HCT116 (cell line): ENCODE measurements at regions not wholly inside any gene's neighbourhood (a gene's known extent, or its start where the extent isn't known, plus 50 kb on each side); places are given as distances from the start of the nearest gene placed in this dataset.

Experiments used
- ATAC-seq: fragments of 200-7000 bp; cut with Tn5 transposase; 2 replicates; pipeline ENCODE4 v1.9.1; 2020; ENCODE audit warnings: mild to moderate bottlenecking, moderate library complexity
- BruUV-seq: library from RNA; stranded (reverse); fragments of 400-500 nt; replicated peaks from 2 replicates; lab custom pipeline; 2021; lab: Mats Ljungman, UMichigan
- CTCF ChIA-PET: fragments of 300-600 bp; sonication (Branson Sonifier 250); formaldehyde crosslinking; loops from one replicate; lab custom pipeline; 2021; ENCODE audit warnings: antibody characterized with exemption; lab: Charles Lee
- POLR2A ChIA-PET: fragments of 300-600, 350-600 bp; sonication (Branson Sonifier 250); formaldehyde crosslinking; loops from one replicate; lab custom pipeline; 2021; ENCODE audit warnings: antibody characterized with exemption; lab: Charles Lee
- RAD21 ChIA-PET, 2 experiments: fragments of 300-600 bp; sonication (Branson Sonifier 250); formaldehyde crosslinking; loops; one replicate each; lab custom pipeline; 2023; ENCODE audit warnings: low total read pairs in 2 of 2; ENCODE audit not compliant: uncharacterized antibody in 2 of 2, unreplicated experiment in 2 of 2, low non-redundant PET in 1 of 2; lab: Charles Lee
- DNase-seq: peaks from one replicate; pipeline ENCODE4 v3.0.0-alpha.2; 2010; ENCODE audit warnings: low read depth, low spot score
- H2AFZ ChIP-seq: fragments of 200-600 bp; shearing (Covaris generic), sonication (generic); 2 replicates; pipeline ENCODE4 v1.6.1; 2017; ENCODE audit warnings: low read depth, mixed run types, mixed read lengths, antibody characterized with exemption, low read length; ENCODE audit not compliant: poor library complexity, severe bottlenecking
- H3K27ac ChIP-seq: 2 replicates; pipeline ENCODE4 v1.5.1; 2012; ENCODE audit warnings: low read depth, low read length
- H3K27me3 ChIP-seq: fragments of 200-600 bp; sonication (generic); 2 replicates; pipeline ENCODE4 v1.6.1; 2016; ENCODE audit warnings: mixed run types, low read length, mixed read lengths; ENCODE audit not compliant: insufficient read depth
- H3K36me3 ChIP-seq, 2 experiments: fragments of 200-500 bp in 1 of 2; fragments of 200-600 bp in 1 of 2; sonication (Bioruptor generic) in 1 of 2; sonication (generic) in 1 of 2; 2 replicates each; pipeline versions ENCODE4 v1.5.1 to v1.6.1; 2014 to 2016; ENCODE audit warnings: low read length in 2 of 2, inconsistent platforms in 1 of 2, mixed read lengths in 1 of 2, mixed run types in 1 of 2; ENCODE audit not compliant: insufficient read depth in 2 of 2, control insufficient read depth in 1 of 2
- H3K4me1 ChIP-seq, 2 experiments: fragments of 200-600 bp in 1 of 2; sonication (generic) in 1 of 2; 2 replicates each; pipeline versions ENCODE4 v1.5.1 to v1.6.1; 2012 to 2017; ENCODE audit warnings: low read length in 2 of 2, inconsistent platforms in 1 of 2, mild to moderate bottlenecking in 1 of 2, mixed read lengths in 1 of 2, mixed run types in 1 of 2, moderate library complexity in 1 of 2; ENCODE audit not compliant: insufficient read depth in 2 of 2, control insufficient read depth in 1 of 2
- H3K4me2 ChIP-seq: fragments of 200-600 bp; sonication (generic); 2 replicates; pipeline ENCODE4 v1.6.1; 2017; ENCODE audit warnings: mixed run types, low read length, mixed read lengths
- H3K4me3 ChIP-seq, 2 experiments: fragments of 200-600 bp in 1 of 2; sonication (generic) in 1 of 2; replicated peaks in 1 of 2; 2 replicates each; pipeline ENCODE4 v1.5.1; 2011 to 2016; ENCODE audit warnings: low read length in 2 of 2, control low read depth in 1 of 2, low read depth in 1 of 2, mild to moderate bottlenecking in 1 of 2, mixed read lengths in 1 of 2, mixed run types in 1 of 2
- H3K79me2 ChIP-seq: fragments of 200-600 bp; sonication (generic); 2 replicates; pipeline ENCODE4 v1.6.1; 2017; ENCODE audit warnings: mild to moderate bottlenecking, mixed run types, low read length, moderate library complexity, mixed read lengths; ENCODE audit not compliant: insufficient read depth
- H3K9ac ChIP-seq: fragments of 200-600 bp; sonication (generic); 2 replicates; pipeline ENCODE4 v1.6.1; 2016; ENCODE audit warnings: low read length, mixed read lengths
- H3K9me2 ChIP-seq: fragments of 200-600 bp; sonication (generic), shearing (Covaris generic); 2 replicates; pipeline ENCODE4 v1.6.1; 2017; ENCODE audit warnings: mixed run types, mild to moderate bottlenecking, moderate library complexity; ENCODE audit not compliant: insufficient read depth
- H3K9me3 ChIP-seq, 2 experiments: fragments of 200-500 bp in 1 of 2; fragments of 200-600 bp in 1 of 2; sonication (Bioruptor generic) in 1 of 2; sonication (generic) in 1 of 2; 2 replicates each; pipeline ENCODE4 v1.6.1; 2014 to 2017; ENCODE audit warnings: low read length in 2 of 2, mixed read lengths in 2 of 2, inconsistent platforms in 1 of 2, low read depth in 1 of 2, mild to moderate bottlenecking in 1 of 2, mixed run types in 1 of 2, moderate library complexity in 1 of 2; ENCODE audit not compliant: control insufficient read depth in 1 of 2, insufficient read depth in 1 of 2
- H4K20me1 ChIP-seq: fragments of 200-600 bp; sonication (generic), shearing (Covaris generic); 2 replicates; pipeline ENCODE4 v1.6.1; 2017; ENCODE audit warnings: mixed run types, mild to moderate bottlenecking, moderate library complexity; ENCODE audit not compliant: insufficient read depth
- EGR1 ChIP-seq: IDR thresholded peaks from 2 replicates; pipeline ENCODE4 v1.6.1; 2012; ENCODE audit warnings: low read depth
- MAX ChIP-seq: IDR thresholded peaks from 2 replicates; pipeline ENCODE4 v1.6.1; 2012
- POLR2A ChIP-seq: IDR thresholded peaks from 2 replicates; pipeline ENCODE4 v1.7.0; 2011; ENCODE audit warnings: borderline replicate concordance; ENCODE audit not compliant: insufficient read depth, insufficient read length; ENCODE audit errors: extremely low read depth
- REST ChIP-seq: IDR thresholded peaks from 2 replicates; pipeline ENCODE4 v1.6.1; 2012; ENCODE audit warnings: low read depth
- SRF ChIP-seq: IDR thresholded peaks from 2 replicates; pipeline ENCODE4 v1.6.1; 2012; ENCODE audit warnings: low read depth
- YY1 ChIP-seq: IDR thresholded peaks from 2 replicates; pipeline ENCODE4 v1.6.1; 2011; ENCODE audit warnings: low read length, low read depth, moderate library complexity, mild to moderate bottlenecking; ENCODE audit not compliant: insufficient replicate concordance; ENCODE audit errors: extremely low read depth
- ZNF274 ChIP-seq: fragments of 200-500 bp; sonication (Bioruptor generic); IDR thresholded peaks from 2 replicates; pipeline ENCODE4 v1.6.1; 2014; ENCODE audit warnings: mild to moderate bottlenecking, low read depth, low read length, inconsistent platforms
- intact Hi-C: fragments of 100-400 bp; cut with micrococcal nuclease; formaldehyde crosslinking; loops from 2 replicates; pipeline ENCODE4 v1.10.0; 2022
- TF ChIP-seq, protein P1 (sequence below): IDR thresholded peaks from 2 replicates; pipeline ENCODE4 v1.6.1; 2012

DNA sequence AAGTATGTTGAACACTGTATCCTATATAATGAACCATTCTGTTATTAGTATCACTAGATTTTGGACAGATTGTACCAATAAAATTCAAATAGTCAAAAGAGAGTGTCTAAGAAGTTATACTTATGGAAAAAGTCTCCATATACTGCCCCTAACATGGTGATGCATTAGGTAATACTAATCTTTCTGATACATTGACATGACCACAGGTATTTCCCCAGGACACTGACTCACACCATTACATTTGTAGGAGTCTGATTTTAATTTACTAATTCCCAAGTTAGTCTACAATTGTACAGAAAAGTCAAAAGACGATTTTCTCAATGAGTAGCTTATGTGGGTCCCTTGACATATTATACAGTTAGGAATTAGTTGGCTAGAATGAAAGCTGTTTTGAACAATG is 593.8 kb downstream of the ISL1 start:
- Histone ChIP-seq H4K20me1 (no peaks in the 10 kb centered on the region), H3K4me1 (no peaks in the 10 kb centered on the region), H3K9me3 (no peaks in the 10 kb centered on the region), H3K36me3 (no peaks in the 10 kb centered on the region), H3K4me3 (no peak overlapping the region), H3K9ac (no peak overlapping the region), H3K27ac (no peak overlapping the region), H2AFZ (no peak overlapping the region), H3K79me2 (no peaks in the 10 kb centered on the region)
- BruUV-seq = no TSS peak
- DNase-seq = no peak
- ATAC-seq = no peak
- intact Hi-C loops = no loop called here
- TF ChIP-seq SRF = no peak
- no peak for TF ChIP-seq YY1
- no peak for TF ChIP-seq POLR2A
- TF ChIP-seq REST = no peak
- TF ChIP-seq EGR1 = no peak
- TF ChIP-seq, all 23 proteins: peak for 0
- ChIA-PET RAD21 (no interaction called here), CTCF (no interaction called here), POLR2A (no interaction called here)
- no peaks in the 10 kb centered on the region for H3K27me3 ChIP-seq
- H3K9me2 ChIP-seq = no peaks in the 10 kb centered on the region
- H3K4me2 ChIP-seq = no peak overlapping the region

- Histone ChIP-seq H3K4me2 (no peak overlapping the region), H3K9ac (no peak overlapping the region), H3K4me1 (no peaks in the 10 kb centered on the region), H3K79me2 (no peaks in the 10 kb centered on the region), H3K27me3 (no peaks in the 10 kb centered on the region), H3K27ac (no peak overlapping the region), H3K36me3 (no peaks in the 10 kb centered on the region), H3K4me3 (no peak overlapping the region), H2AFZ (no peak overlapping the region), H3K9me2 (no peaks in the 10 kb centered on the region), H4K20me1 (no peaks in the 10 kb centered on the region), H3K9me3 (no peaks in the 10 kb centered on the region)
- ChIA-PET POLR2A (no interaction called here), RAD21 (no interaction called here), CTCF (no interaction called here)
- DNase-seq (no peak), ATAC-seq (no peak)
- TF ChIP-seq MAX (no peak), ZNF274 (no peak), EGR1 (no peak)
- TF ChIP-seq, protein P1, sequence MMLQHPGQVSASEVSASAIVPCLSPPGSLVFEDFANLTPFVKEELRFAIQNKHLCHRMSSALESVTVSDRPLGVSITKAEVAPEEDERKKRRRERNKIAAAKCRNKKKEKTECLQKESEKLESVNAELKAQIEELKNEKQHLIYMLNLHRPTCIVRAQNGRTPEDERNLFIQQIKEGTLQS = no peak
- intact Hi-C loops = no loop called here
- BruUV-seq = no TSS peak
Measured at GRCh38 chr5:51983161-51983560, 599.9 kb downstream of the ISL1 start.
